Left lung (tissue), 4 donors: ENCODE measurements at regions not wholly inside any gene's neighbourhood (a gene's known extent, or its start where the extent isn't known, plus 50 kb on each side); places are given as distances from the start of the nearest gene placed in this dataset.

Source experiments
- ATAC-seq: fragments of 200-7000 bp; cut with Tn5 transposase; one replicate; pipeline ENCODE4 v1.9.1; 2020; ENCODE audit warnings: moderate library complexity
- DNase-seq, 4 donors: peaks; one replicate each; pipeline ENCODE4 v3.0.0-alpha.2; 2013 to 2020
- H3K27ac ChIP-seq, 2 donors: fragments of 200-600 bp; sonication (generic) in 1 of 2; one replicate each; pipeline versions ENCODE4 v1.5.0 to v1.8.0; 2020 to 2021
- H3K27me3 ChIP-seq, 2 donors: fragments of 200-600 bp; sonication (generic) in 1 of 2; one replicate each; pipeline versions ENCODE4 v1.5.0 to v1.8.0; 2020 to 2021
- H3K36me3 ChIP-seq, 2 donors: fragments of 200-600 bp; sonication (generic) in 1 of 2; one replicate each; pipeline versions ENCODE4 v1.5.0 to v1.8.0; 2020 to 2021
- H3K4me1 ChIP-seq, 2 donors: fragments of 200-600 bp; one replicate each; pipeline ENCODE4 v1.8.0; 2021
- H3K4me3 ChIP-seq, 2 donors: fragments of 200-600 bp; sonication (generic) in 1 of 2; one replicate each; pipeline versions ENCODE4 v1.5.0 to v1.8.0; 2020 to 2021; ENCODE audit warnings: mild to moderate bottlenecking in 1 of 2
- H3K9me3 ChIP-seq, 2 donors: fragments of 200-600 bp; sonication (generic) in 1 of 2; one replicate each; pipeline versions ENCODE4 v1.5.0 to v1.8.0; 2020 to 2021
- intact Hi-C, 2 donors: fragments of 100-400 bp; cut with DNase I; formaldehyde crosslinking; loops; one replicate each; pipeline versions ENCODE4 v1.11.2 to v1.14.2; 2022
- TF ChIP-seq, protein P1 (sequence below), 2 donors: fragments of 200-600 bp; sonication (generic) in 1 of 2; IDR thresholded peaks; one replicate each; pipeline versions ENCODE4 v1.5.0 to v1.8.0; 2021; ENCODE audit warnings: antibody characterized with exemption in 2 of 2
- donor health status: DM: no; HTN: yes; CAD: no.
- donor health status: DM: no; HTN: no; CAD: no.

DNA sequence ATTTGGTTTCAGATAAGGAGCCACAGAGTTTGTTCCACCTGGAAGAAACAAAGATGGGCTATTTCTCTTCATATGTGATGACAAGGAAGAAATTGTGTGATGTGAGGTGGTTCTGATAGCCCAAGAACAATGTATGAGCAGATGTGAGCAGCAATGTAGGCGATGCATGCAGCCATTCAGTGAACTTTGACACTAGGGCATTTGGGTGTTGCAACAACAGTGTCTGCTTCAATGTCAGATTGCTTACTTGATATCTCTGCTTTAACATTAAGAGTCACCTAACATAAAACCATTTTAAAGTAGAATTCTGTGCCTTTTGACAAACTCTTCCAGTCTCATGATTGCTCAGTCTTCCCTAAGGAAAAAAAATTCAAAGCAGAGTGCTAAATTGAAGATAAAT lies 865.4 kb downstream of the SLITRK6 start:
- TF ChIP-seq, protein P1, sequence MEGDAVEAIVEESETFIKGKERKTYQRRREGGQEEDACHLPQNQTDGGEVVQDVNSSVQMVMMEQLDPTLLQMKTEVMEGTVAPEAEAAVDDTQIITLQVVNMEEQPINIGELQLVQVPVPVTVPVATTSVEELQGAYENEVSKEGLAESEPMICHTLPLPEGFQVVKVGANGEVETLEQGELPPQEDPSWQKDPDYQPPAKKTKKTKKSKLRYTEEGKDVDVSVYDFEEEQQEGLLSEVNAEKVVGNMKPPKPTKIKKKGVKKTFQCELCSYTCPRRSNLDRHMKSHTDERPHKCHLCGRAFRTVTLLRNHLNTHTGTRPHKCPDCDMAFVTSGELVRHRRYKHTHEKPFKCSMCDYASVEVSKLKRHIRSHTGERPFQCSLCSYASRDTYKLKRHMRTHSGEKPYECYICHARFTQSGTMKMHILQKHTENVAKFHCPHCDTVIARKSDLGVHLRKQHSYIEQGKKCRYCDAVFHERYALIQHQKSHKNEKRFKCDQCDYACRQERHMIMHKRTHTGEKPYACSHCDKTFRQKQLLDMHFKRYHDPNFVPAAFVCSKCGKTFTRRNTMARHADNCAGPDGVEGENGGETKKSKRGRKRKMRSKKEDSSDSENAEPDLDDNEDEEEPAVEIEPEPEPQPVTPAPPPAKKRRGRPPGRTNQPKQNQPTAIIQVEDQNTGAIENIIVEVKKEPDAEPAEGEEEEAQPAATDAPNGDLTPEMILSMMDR (IDR thresholded peaks at IDR 0.05), result no peak
- no peak for DNase-seq
- no peak overlapping the region for H3K4me3 ChIP-seq
- H3K9me3 ChIP-seq, result no peaks in the 10 kb centered on the region
- ATAC-seq, result no peak
- no peaks in the 10 kb centered on the region for H3K27me3 ChIP-seq
- H3K4me1 ChIP-seq, result peaks cover 0 to 3% of the 10 kb centered on the region in 2 donors
- H3K36me3 ChIP-seq, result no peaks in the 10 kb centered on the region
- intact Hi-C loops, result no loop called here
- no peak overlapping the region for H3K27ac ChIP-seq

DNA sequence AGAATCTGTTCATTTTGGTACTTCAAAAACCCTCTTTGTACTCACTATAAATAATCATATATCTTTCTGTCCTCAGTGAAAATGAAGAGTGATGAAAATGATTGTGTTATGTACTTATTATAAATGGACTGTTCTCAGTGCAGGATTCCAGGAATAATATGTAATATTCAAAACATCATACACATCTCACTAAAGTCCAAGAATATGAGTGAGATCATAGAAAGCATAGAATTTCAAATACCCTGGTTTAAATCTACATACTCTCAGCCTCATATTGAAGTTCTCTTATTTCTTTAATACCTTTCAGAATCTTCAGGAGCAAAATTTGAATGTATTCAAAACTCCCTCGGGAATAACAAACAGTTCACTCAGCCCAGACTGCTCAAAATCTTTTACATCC lies 868.0 kb downstream of the SLITRK6 start:
- no peak for ATAC-seq
- H3K27ac ChIP-seq, result no peak overlapping the region

DNA sequence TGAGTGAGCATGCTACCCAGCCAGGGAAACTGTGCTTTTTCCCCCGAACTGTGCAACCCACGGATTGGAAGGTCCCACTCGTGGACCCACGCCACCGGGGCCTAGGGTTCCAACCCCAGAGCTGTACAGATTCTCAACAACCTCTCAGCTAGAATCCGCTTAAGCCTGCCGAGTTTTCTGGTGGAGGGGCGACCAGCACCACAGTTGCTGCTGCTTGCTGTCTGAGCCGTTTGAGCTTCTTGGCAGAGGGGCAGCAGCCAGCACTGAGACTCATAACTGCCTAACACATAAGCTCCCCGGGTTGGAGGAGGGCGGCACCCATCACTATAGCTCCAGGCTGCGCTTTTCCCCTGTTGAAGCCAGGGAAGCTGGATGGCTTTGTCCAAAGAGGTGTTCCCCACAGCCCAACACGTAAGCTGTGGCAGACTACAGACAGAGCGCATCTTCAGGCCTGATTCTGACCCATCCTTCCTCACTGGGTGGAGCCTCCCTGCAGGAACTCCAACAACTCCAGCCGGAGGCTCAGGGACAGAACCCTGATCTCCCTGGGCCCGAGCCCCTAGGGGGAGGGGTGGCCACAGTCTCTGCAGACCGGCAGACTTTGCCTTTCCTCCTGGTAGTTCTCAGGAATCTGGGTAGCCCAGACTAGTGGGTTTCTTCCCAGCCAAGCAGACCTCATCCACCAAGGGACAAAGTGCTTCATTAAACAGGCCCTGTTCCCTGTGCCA lies 871.6 kb downstream of the SLITRK6 start:
- Histone ChIP-seq H3K27ac (no peak overlapping the region), H3K36me3 (no peaks in the 10 kb centered on the region), H3K4me1 (no peaks in the 10 kb centered on the region), H3K4me3 (no peak overlapping the region), H3K27me3 (no peaks in the 10 kb centered on the region), H3K9me3 (no peaks in the 10 kb centered on the region)
- DNase-seq (peak in 1 of 4 donors; percentile 50), ATAC-seq (no peak)
- TF ChIP-seq, protein P1 (IDR thresholded peaks at IDR 0.05), result no peak
- intact Hi-C loops, result loop anchor here in 1 of 2 donors (10.0 kb wide), 1 partner anchor 877 kb away; no protein-coding TSS in a partner anchor

More for the DNA sequence above, 868.0 kb downstream of the SLITRK6 start:
- TF ChIP-seq, protein P1 (IDR thresholded peaks at IDR 0.05), result no peak
- no peak for DNase-seq
- H3K27me3 ChIP-seq, result no peaks in the 10 kb centered on the region
- H3K4me1 ChIP-seq, result peaks cover 0 to 3% of the 10 kb centered on the region in 2 donors
- H3K36me3 ChIP-seq, result no peaks in the 10 kb centered on the region
- H3K9me3 ChIP-seq, result no peaks in the 10 kb centered on the region
- H3K4me3 ChIP-seq, result no peak overlapping the region
- intact Hi-C loops, result no loop called here

DNA sequence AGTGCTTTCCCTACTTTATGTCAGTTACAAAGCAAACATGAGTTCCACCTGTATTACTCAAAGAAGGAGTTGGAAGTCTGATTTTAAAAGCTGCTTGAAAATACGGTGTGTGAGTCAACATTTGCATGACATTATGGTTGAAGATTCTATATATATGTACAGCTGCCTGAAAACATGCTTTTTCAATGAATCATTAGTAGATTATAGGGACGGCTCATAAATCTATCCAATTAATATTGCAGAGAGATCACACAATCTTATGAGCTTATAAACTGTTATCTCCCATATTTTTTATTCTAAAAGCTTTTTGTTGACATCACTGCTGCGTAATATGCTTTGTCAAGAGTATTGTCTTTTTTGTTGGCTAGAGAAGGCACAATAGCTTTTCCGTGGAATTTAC lies 873.8 kb downstream of the SLITRK6 start:
- no peak overlapping the region for H3K4me3 ChIP-seq
- H3K27me3 ChIP-seq, result no peaks in the 10 kb centered on the region
- H3K4me1 ChIP-seq, result no peaks in the 10 kb centered on the region
- TF ChIP-seq, protein P1 (IDR thresholded peaks at IDR 0.05), result no peak
- ATAC-seq (no peak), DNase-seq (no peak)
- H3K36me3 ChIP-seq, result no peaks in the 10 kb centered on the region
- no peak overlapping the region for H3K27ac ChIP-seq
- no peaks in the 10 kb centered on the region for H3K9me3 ChIP-seq
- intact Hi-C loops, result loop anchor here in 1 of 2 donors (10.0 kb wide), 1 partner anchor 879 kb away; no protein-coding TSS in a partner anchor

DNA sequence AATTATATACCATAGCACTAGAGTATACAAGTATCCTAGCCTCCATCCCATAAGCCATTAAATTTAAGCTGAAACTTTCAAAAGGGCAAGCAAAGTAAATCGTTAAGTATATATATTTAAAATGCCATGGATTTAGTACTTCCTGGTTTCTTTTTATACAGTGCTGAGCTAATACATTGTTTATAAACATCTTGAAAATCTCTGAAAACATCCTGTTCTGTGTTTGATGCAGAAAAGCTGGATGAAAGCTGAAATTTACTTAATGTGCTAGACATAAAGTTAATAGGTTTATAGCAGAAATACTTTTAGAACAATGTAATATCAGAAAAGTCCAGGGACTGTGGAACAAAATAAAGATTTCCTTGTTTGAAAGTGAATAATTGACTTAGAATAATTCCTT lies 875.4 kb downstream of the SLITRK6 start:
- H3K4me3 ChIP-seq, result no peak overlapping the region
- DNase-seq (peak in 1 of 4 donors; percentile 14), ATAC-seq (no peak)
- no peaks in the 10 kb centered on the region for H3K27me3 ChIP-seq
- intact Hi-C loops, result loop anchor here in 1 of 2 donors (10.0 kb wide), 1 partner anchor 881 kb away; no protein-coding TSS in a partner anchor
- no peaks in the 10 kb centered on the region for H3K4me1 ChIP-seq
- H3K27ac ChIP-seq, result no peak overlapping the region
- H3K9me3 ChIP-seq, result no peaks in the 10 kb centered on the region
- no peaks in the 10 kb centered on the region for H3K36me3 ChIP-seq
- TF ChIP-seq, protein P1 (IDR thresholded peaks at IDR 0.05), result no peak
